ENCODE measurements at regions not wholly inside any gene's neighbourhood (a gene's known extent, or its start where the extent isn't known, plus 50 kb on each side); places are given as distances from the start of the nearest gene placed in this dataset.

DNA sequence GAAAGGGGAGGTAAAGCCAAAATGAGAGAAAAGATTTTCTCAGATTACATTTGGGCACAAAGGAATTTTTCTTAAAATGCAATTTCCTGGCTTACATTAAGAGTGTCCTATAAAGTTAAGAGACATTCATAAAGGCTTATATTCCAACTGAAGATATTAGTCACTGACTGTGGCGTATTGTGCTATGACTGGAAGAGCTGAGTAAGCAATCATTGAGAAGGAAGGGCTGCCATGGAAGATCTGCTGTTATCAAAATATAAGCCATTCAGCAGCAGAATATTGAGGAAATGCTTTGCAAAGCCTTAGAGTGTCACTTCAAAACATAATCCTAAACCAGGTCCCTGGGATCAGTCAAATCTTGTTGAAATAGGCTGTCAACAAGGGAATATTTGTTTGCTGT, 593.9 kb downstream of the TUSC7 start:
- TF ChIP-seq, protein P1, sequence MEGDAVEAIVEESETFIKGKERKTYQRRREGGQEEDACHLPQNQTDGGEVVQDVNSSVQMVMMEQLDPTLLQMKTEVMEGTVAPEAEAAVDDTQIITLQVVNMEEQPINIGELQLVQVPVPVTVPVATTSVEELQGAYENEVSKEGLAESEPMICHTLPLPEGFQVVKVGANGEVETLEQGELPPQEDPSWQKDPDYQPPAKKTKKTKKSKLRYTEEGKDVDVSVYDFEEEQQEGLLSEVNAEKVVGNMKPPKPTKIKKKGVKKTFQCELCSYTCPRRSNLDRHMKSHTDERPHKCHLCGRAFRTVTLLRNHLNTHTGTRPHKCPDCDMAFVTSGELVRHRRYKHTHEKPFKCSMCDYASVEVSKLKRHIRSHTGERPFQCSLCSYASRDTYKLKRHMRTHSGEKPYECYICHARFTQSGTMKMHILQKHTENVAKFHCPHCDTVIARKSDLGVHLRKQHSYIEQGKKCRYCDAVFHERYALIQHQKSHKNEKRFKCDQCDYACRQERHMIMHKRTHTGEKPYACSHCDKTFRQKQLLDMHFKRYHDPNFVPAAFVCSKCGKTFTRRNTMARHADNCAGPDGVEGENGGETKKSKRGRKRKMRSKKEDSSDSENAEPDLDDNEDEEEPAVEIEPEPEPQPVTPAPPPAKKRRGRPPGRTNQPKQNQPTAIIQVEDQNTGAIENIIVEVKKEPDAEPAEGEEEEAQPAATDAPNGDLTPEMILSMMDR (IDR thresholded peaks at IDR 0.05): no peak
- TF ChIP-seq EP300 (IDR thresholded peaks at IDR 0.05; ENCODE audit: low read depth) (no peak), POLR2AphosphoS5 (IDR thresholded peaks at IDR 0.05) (no peak), POLR2A (IDR thresholded peaks at IDR 0.05) (no peak)

All from transverse colon (tissue), 4 donors.